Neural cell (in vitro differentiated cells): ENCODE measurements at regions not wholly inside any gene's neighbourhood (a gene's known extent, or its start where the extent isn't known, plus 50 kb on each side); places are given as distances from the start of the nearest gene placed in this dataset.

Source experiments
- H2AFZ ChIP-seq: fragments of 200-600, 300-800 bp; sonication (generic), shearing (Covaris generic); 2 replicates; pipeline ENCODE4 v1.6.0; 2014; ENCODE audit warnings: low read depth, mild to moderate bottlenecking, antibody characterized with exemption, low read length, moderate library complexity
- H3F3A ChIP-seq: fragments of 200-600 bp; shearing (Covaris generic); 2 replicates; pipeline ENCODE4 v1.6.1; 2016; ENCODE audit warnings: mild to moderate bottlenecking, moderate library complexity, mixed read lengths, antibody characterized with exemption, low read length; ENCODE audit not compliant: insufficient read depth, poor library complexity, severe bottlenecking
- H3K27ac ChIP-seq: fragments of 200-600, 300-800 bp; sonication (generic), shearing (Covaris generic); 2 replicates; pipeline ENCODE4 v1.5.1; 2014; ENCODE audit warnings: mild to moderate bottlenecking, low read length, moderate library complexity
- H3K27me3 ChIP-seq: fragments of 300-800, 200-600 bp; sonication (generic), shearing (Covaris generic); 2 replicates; pipeline ENCODE4 v1.6.0; 2014; ENCODE audit warnings: mild to moderate bottlenecking, low read depth, low read length, moderate library complexity; ENCODE audit not compliant: insufficient read depth
- H3K36me3 ChIP-seq: fragments of 300-800, 200-600 bp; sonication (generic), shearing (Covaris generic); 2 replicates; pipeline ENCODE4 v1.5.1; 2014; ENCODE audit warnings: mild to moderate bottlenecking, antibody characterized with exemption, low read length, moderate library complexity; ENCODE audit not compliant: insufficient read depth
- H3K4me2 ChIP-seq: fragments of 300-800, 200-600 bp; sonication (generic), shearing (Covaris generic); 2 replicates; pipeline ENCODE4 v1.6.0; 2014; ENCODE audit warnings: mild to moderate bottlenecking, low read length
- H3K4me3 ChIP-seq: fragments of 300-800, 200-600 bp; sonication (generic), shearing (Covaris generic); 2 replicates; pipeline ENCODE4 v1.5.1; 2014; ENCODE audit warnings: mild to moderate bottlenecking, low read length, moderate library complexity
- H3K79me2 ChIP-seq: fragments of 200-600 bp; shearing (Covaris generic); replicated peaks from 2 replicates; pipeline ENCODE4 v1.6.0; 2014; ENCODE audit warnings: mild to moderate bottlenecking, low read length, moderate library complexity; ENCODE audit not compliant: insufficient read depth
- H3K9ac ChIP-seq: fragments of 300-800, 200-600 bp; sonication (generic), shearing (Covaris generic); 2 replicates; pipeline ENCODE4 v1.6.1; 2016; ENCODE audit warnings: mild to moderate bottlenecking, low read length, mixed read lengths
- H3K9me2 ChIP-seq: fragments of 200-600 bp; shearing (Covaris generic); 2 replicates; pipeline ENCODE4 v1.6.1; 2016; ENCODE audit warnings: mild to moderate bottlenecking, low read length, mixed read lengths; ENCODE audit not compliant: insufficient read depth
- H3K9me3 ChIP-seq: fragments of 200-600, 300-800 bp; sonication (generic), shearing (Covaris generic); 2 replicates; pipeline ENCODE4 v1.6.1; 2016; ENCODE audit warnings: mild to moderate bottlenecking, mixed run types, low read length, moderate library complexity, mixed read lengths
- H4K20me1 ChIP-seq: fragments of 200-600 bp; shearing (Covaris generic); 2 replicates; pipeline ENCODE4 v1.6.1; 2016; ENCODE audit warnings: mild to moderate bottlenecking, mixed run types; ENCODE audit not compliant: insufficient read depth
- EP300 ChIP-seq: fragments of 450-650 bp; conservative IDR thresholded peaks from 2 replicates; pipeline ENCODE4 v1.6.1; 2014; ENCODE audit warnings: antibody characterized with exemption, mild to moderate bottlenecking, moderate library complexity; ENCODE audit not compliant: poor library complexity, severe bottlenecking
- EZH2 ChIP-seq: fragments of 200-600, 300-800 bp; shearing (Covaris generic), sonication (generic); IDR thresholded peaks from 2 replicates; pipeline ENCODE4 v1.6.1; 2014; ENCODE audit warnings: antibody characterized with exemption, low read length, borderline replicate concordance, mild to moderate bottlenecking; ENCODE audit not compliant: insufficient read depth, poor library complexity, severe bottlenecking
- MXI1 ChIP-seq: fragments of 450-650 bp; conservative IDR thresholded peaks from 2 replicates; pipeline ENCODE4 v1.6.1; 2014; ENCODE audit warnings: antibody characterized with exemption, mild to moderate bottlenecking; ENCODE audit not compliant: poor library complexity, severe bottlenecking
- POLR2AphosphoS5 ChIP-seq: IDR thresholded peaks from 2 replicates; pipeline ENCODE4 v1.6.1; 2012
- RAD21 ChIP-seq: fragments of 450-650 bp; conservative IDR thresholded peaks from 2 replicates; pipeline ENCODE4 v1.6.1; 2014; ENCODE audit warnings: antibody characterized with exemption, mild to moderate bottlenecking, moderate library complexity
- REST ChIP-seq: IDR thresholded peaks from 2 replicates; pipeline ENCODE4 v1.6.1; 2012; ENCODE audit warnings: borderline replicate concordance
- SMC3 ChIP-seq: fragments of 450-650 bp; conservative IDR thresholded peaks from 2 replicates; pipeline ENCODE4 v1.6.1; 2014; ENCODE audit warnings: antibody characterized with exemption, mild to moderate bottlenecking, moderate library complexity; ENCODE audit not compliant: poor library complexity
- TAF1 ChIP-seq: IDR thresholded peaks from 2 replicates; pipeline ENCODE4 v1.6.1; 2012; ENCODE audit warnings: low read depth

- H3K9me3 ChIP-seq, result no peaks in the 10 kb centered on the region
- H3K79me2 ChIP-seq, result no peaks in the 10 kb centered on the region
- H2AFZ ChIP-seq, result no peak overlapping the region
- H3K27ac ChIP-seq, result no peak overlapping the region
- H3K4me3 ChIP-seq, result no peak overlapping the region
- H4K20me1 ChIP-seq, result no peaks in the 10 kb centered on the region
- no peaks in the 10 kb centered on the region for H3K36me3 ChIP-seq
- TF ChIP-seq REST (no peak), EP300 (no peak), POLR2AphosphoS5 (no peak), MXI1 (no peak), EZH2 (no peak)
- H3K4me2 ChIP-seq, result no peak overlapping the region
- H3F3A ChIP-seq, result no peaks in the 10 kb centered on the region
- H3K9ac ChIP-seq, result no peak overlapping the region
- H3K27me3 ChIP-seq, result no peaks in the 10 kb centered on the region
- no peaks in the 10 kb centered on the region for H3K9me2 ChIP-seq
Observed at GRCh38 chr10:63064706-63065105, 68.4 kb upstream of the NRBF2 start.

- no peak overlapping the region for H3K27ac ChIP-seq
- no peaks in the 10 kb centered on the region for H3K36me3 ChIP-seq
- no peak for TF ChIP-seq RAD21
- TF ChIP-seq POLR2AphosphoS5, result no peak
- no peak for TF ChIP-seq TAF1
- TF ChIP-seq REST, result no peak
- no peak for TF ChIP-seq SMC3
- no peaks in the 10 kb centered on the region for H3K79me2 ChIP-seq
- H3K4me2 ChIP-seq, result no peak overlapping the region
- H3K9me2 ChIP-seq, result no peaks in the 10 kb centered on the region
- no peak overlapping the region for H2AFZ ChIP-seq
- no peaks in the 10 kb centered on the region for H4K20me1 ChIP-seq
- no peaks in the 10 kb centered on the region for H3K27me3 ChIP-seq
- H3K9me3 ChIP-seq, result no peaks in the 10 kb centered on the region
- H3K4me3 ChIP-seq, result no peak overlapping the region
- H3K9ac ChIP-seq, result no peak overlapping the region
- no peaks in the 10 kb centered on the region for H3F3A ChIP-seq
Observed at GRCh38 chr10:63058236-63058635, 74.9 kb upstream of the NRBF2 start.
